Esophagus squamous epithelium (tissue), 4 donors: ENCODE measurements at regions not wholly inside any gene's neighbourhood (a gene's known extent, or its start where the extent isn't known, plus 50 kb on each side); places are given as distances from the start of the nearest gene placed in this dataset.

Experiments used
- POLR2A ChIP-seq, 4 donors: fragments of 450-650 bp; IDR thresholded peaks; one replicate each; pipeline ENCODE4 v1.6.1; 2017; ENCODE audit warnings: antibody characterized with exemption in 4 of 4, mild to moderate bottlenecking in 4 of 4, moderate library complexity in 3 of 4
- TF ChIP-seq, protein P1 (sequence below), 6 experiments: fragments of 450-650 bp in 4 of 6; fragments of 200-600 bp in 2 of 6; sonication (generic) in 2 of 6; IDR thresholded peaks; one replicate each; pipeline ENCODE4 v1.5.1; 2016 to 2019; ENCODE audit warnings: antibody characterized with exemption in 6 of 6, mild to moderate bottlenecking in 4 of 6, moderate library complexity in 4 of 6

DNA sequence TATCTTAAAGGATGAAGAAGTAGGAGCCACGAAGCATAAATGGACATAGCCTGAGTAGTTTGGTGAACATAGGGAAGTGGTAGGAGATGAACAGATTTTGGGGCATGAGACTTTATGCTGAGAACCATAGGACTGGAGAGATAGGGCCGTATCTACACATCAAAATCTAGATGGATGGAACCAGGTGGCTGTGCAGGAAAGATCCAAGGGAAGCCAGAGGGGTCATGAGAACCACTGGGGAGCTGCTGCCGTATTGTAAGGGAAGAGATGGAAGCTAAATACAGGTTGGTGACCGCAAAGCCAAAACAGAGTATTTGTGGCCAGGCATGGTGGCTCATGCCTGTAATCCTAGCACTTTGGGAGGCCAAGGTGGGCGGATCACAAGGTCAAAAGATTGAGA lies 124.3 kb downstream of the TRIB2 start:
- TF ChIP-seq, protein P1, sequence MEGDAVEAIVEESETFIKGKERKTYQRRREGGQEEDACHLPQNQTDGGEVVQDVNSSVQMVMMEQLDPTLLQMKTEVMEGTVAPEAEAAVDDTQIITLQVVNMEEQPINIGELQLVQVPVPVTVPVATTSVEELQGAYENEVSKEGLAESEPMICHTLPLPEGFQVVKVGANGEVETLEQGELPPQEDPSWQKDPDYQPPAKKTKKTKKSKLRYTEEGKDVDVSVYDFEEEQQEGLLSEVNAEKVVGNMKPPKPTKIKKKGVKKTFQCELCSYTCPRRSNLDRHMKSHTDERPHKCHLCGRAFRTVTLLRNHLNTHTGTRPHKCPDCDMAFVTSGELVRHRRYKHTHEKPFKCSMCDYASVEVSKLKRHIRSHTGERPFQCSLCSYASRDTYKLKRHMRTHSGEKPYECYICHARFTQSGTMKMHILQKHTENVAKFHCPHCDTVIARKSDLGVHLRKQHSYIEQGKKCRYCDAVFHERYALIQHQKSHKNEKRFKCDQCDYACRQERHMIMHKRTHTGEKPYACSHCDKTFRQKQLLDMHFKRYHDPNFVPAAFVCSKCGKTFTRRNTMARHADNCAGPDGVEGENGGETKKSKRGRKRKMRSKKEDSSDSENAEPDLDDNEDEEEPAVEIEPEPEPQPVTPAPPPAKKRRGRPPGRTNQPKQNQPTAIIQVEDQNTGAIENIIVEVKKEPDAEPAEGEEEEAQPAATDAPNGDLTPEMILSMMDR (IDR thresholded peaks at IDR 0.05) = no peak
- TF ChIP-seq POLR2A (IDR thresholded peaks at IDR 0.05) = no peak
